HFF-Myc (cell line): ENCODE measurements at regions not wholly inside any gene's neighbourhood (a gene's known extent, or its start where the extent isn't known, plus 50 kb on each side); places are given as distances from the start of the nearest gene placed in this dataset.

Source experiments
- DNase-seq: peaks from one replicate; pipeline ENCODE4 v3.0.0-alpha.2; 2011; ENCODE audit warnings: low read depth; ENCODE audit errors: extremely low read depth
- H3K4me3 ChIP-seq: replicated peaks from 2 replicates; pipeline ENCODE4 v1.5.1; 2011; ENCODE audit warnings: low read depth, mild to moderate bottlenecking, control low read depth, low read length
- CTCF ChIP-seq: IDR thresholded peaks from 2 replicates; pipeline ENCODE4 v1.5.1; 2012; ENCODE audit warnings: mild to moderate bottlenecking, low read depth, low read length, control low read depth; ENCODE audit errors: missing control alignments

GRCh38 chr7:91683823-91684222 is 196.7 kb downstream of the MTERF1 start:
- no peak overlapping the region for H3K4me3 ChIP-seq
- TF ChIP-seq CTCF, result no peak
- peak; percentile 67 for DNase-seq

- DNase-seq, result no peak
- H3K4me3 ChIP-seq, result no peak overlapping the region
- no peak for TF ChIP-seq CTCF
Measured at GRCh38 chr7:91685544-91685943, 195.0 kb downstream of the MTERF1 start.

- H3K4me3 ChIP-seq, result no peak overlapping the region
- DNase-seq, result no peak
- TF ChIP-seq CTCF, result no peak
Measured at GRCh38 chr7:91690541-91691070, 189.9 kb downstream of the MTERF1 start.

- no peak for TF ChIP-seq CTCF
- H3K4me3 ChIP-seq, result no peak overlapping the region
- DNase-seq, result no peak
Measured at GRCh38 chr7:91691865-91692264, 188.6 kb downstream of the MTERF1 start.

- H3K4me3 ChIP-seq, result no peak overlapping the region
- no peak for TF ChIP-seq CTCF
- DNase-seq, result peak; percentile 20
Measured at GRCh38 chr7:91692800-91693199, 187.7 kb downstream of the MTERF1 start.

GRCh38 chr7:91694351-91694841 is 186.1 kb downstream of the MTERF1 start:
- H3K4me3 ChIP-seq, result no peak overlapping the region
- no peak for TF ChIP-seq CTCF
- peak; percentile 88 for DNase-seq

- TF ChIP-seq CTCF, result no peak
- H3K4me3 ChIP-seq, result no peak overlapping the region
- DNase-seq, result no peak
Measured at GRCh38 chr7:91710881-91711280, 169.6 kb downstream of the MTERF1 start.
